GF-D8 (cell line): ENCODE measurements at regions not wholly inside any gene's neighbourhood (a gene's known extent, or its start where the extent isn't known, plus 50 kb on each side); places are given as distances from the start of the nearest gene placed in this dataset.

Experiments used
- DNase-seq: peaks from one replicate; lab custom pipeline; 2025; lab: John Stamatoyannopoulos, UW

- no peak for DNase-seq
These were observed 314.0 kb upstream of the CDIN1 start for GRCh38 chr15:36265422-36265821.

- no peak for DNase-seq
These were observed 308.4 kb upstream of the CDIN1 start for GRCh38 chr15:36271048-36271447.

GRCh38 chr15:36275656-36276055, 303.8 kb upstream of the CDIN1 start:
- no peak for DNase-seq

- no peak for DNase-seq
These were observed 301.2 kb upstream of the CDIN1 start for GRCh38 chr15:36278219-36278618.

GRCh38 chr15:36282821-36283220, 296.6 kb upstream of the CDIN1 start:
- DNase-seq: no peak

- no peak for DNase-seq
These were observed 294.5 kb upstream of the CDIN1 start for GRCh38 chr15:36284911-36285310.

GRCh38 chr15:36291501-36291900, 287.9 kb upstream of the CDIN1 start:
- DNase-seq: no peak

- DNase-seq: no peak
These were observed 285.1 kb upstream of the CDIN1 start for GRCh38 chr15:36294359-36294758.

- no peak for DNase-seq
These were observed 277.5 kb upstream of the CDIN1 start for GRCh38 chr15:36301947-36302346.

- no peak for DNase-seq
These were observed 266.4 kb upstream of the CDIN1 start for GRCh38 chr15:36313021-36313420.

GRCh38 chr15:36313736-36314280, 265.6 kb upstream of the CDIN1 start:
- no peak for DNase-seq

- DNase-seq: no peak
These were observed 263.8 kb upstream of the CDIN1 start for GRCh38 chr15:36315649-36316048.

GRCh38 chr15:36323615-36324014, 255.8 kb upstream of the CDIN1 start:
- no peak for DNase-seq

- no peak for DNase-seq
These were observed 254.2 kb upstream of the CDIN1 start for GRCh38 chr15:36325206-36325605.

GRCh38 chr15:36329592-36329991, 249.8 kb upstream of the CDIN1 start:
- no peak for DNase-seq

- DNase-seq: no peak
These were observed 248.8 kb upstream of the CDIN1 start for GRCh38 chr15:36330598-36330997.

- DNase-seq: no peak
These were observed 247.7 kb upstream of the CDIN1 start for GRCh38 chr15:36331531-36332275.

GRCh38 chr15:36332301-36332700, 247.1 kb upstream of the CDIN1 start:
- DNase-seq: no peak

- no peak for DNase-seq
These were observed 246.5 kb upstream of the CDIN1 start for GRCh38 chr15:36332896-36333295.

- DNase-seq: no peak
These were observed 245.4 kb upstream of the CDIN1 start for GRCh38 chr15:36334059-36334458.

GRCh38 chr15:36335224-36335623, 244.2 kb upstream of the CDIN1 start:
- no peak for DNase-seq

GRCh38 chr15:36335659-36336058, 243.8 kb upstream of the CDIN1 start:
- DNase-seq: no peak

GRCh38 chr15:36344887-36345286, 234.5 kb upstream of the CDIN1 start:
- no peak for DNase-seq

GRCh38 chr15:36347272-36347858, 232.1 kb upstream of the CDIN1 start:
- DNase-seq: no peak
